ENCODE measurements at regions not wholly inside any gene's neighbourhood (a gene's known extent, or its start where the extent isn't known, plus 50 kb on each side); places are given as distances from the start of the nearest gene placed in this dataset.

- no peak for DNase-seq
- no peak overlapping the region for H3K4me3 Mint-ChIP-seq
- no peak overlapping the region for H3K27ac Mint-ChIP-seq
- peaks cover 3% of the 10 kb centered on the region for H3K27me3 Mint-ChIP-seq (ENCODE audit: insufficient read depth)
- H3K9me3 Mint-ChIP-seq = no peaks in the 10 kb centered on the region
- H3K4me1 Mint-ChIP-seq (ENCODE audit: low read depth) = no peaks in the 10 kb centered on the region
- TF ChIP-seq CTCF (IDR thresholded peaks at IDR 0.05) = no peak
- no peaks in the 10 kb centered on the region for H3K36me3 Mint-ChIP-seq (ENCODE audit: low read depth)
These were observed 65.6 kb upstream of the CTSO start for GRCh38 chr4:156019246-156019645.

- Mint-ChIP-seq H3K36me3 (ENCODE audit: low read depth) (no peaks in the 10 kb centered on the region), H3K27ac (no peak overlapping the region), H3K9me3 (no peaks in the 10 kb centered on the region), H3K4me3 (no peak overlapping the region), H3K4me1 (ENCODE audit: low read depth) (no peaks in the 10 kb centered on the region), H3K27me3 (ENCODE audit: insufficient read depth) (peaks cover 3% of the 10 kb centered on the region)
- TF ChIP-seq CTCF (IDR thresholded peaks at IDR 0.05) = no peak
- no peak for DNase-seq
These were observed 64.7 kb upstream of the CTSO start for GRCh38 chr4:156018383-156018782.

GRCh38 chr4:156015781-156016180 lies 62.1 kb upstream of the CTSO start:
- Mint-ChIP-seq H3K27me3 (ENCODE audit: insufficient read depth) (peaks cover 5% of the 10 kb centered on the region), H3K4me3 (no peak overlapping the region), H3K4me1 (ENCODE audit: low read depth) (no peaks in the 10 kb centered on the region), H3K27ac (no peak overlapping the region), H3K36me3 (ENCODE audit: low read depth) (no peaks in the 10 kb centered on the region), H3K9me3 (no peaks in the 10 kb centered on the region)
- DNase-seq = no peak
- TF ChIP-seq CTCF (IDR thresholded peaks at IDR 0.05) = no peak

GRCh38 chr4:156006192-156006591 lies 52.5 kb upstream of the CTSO start:
- Mint-ChIP-seq H3K4me1 (ENCODE audit: low read depth) (no peaks in the 10 kb centered on the region), H3K27me3 (ENCODE audit: insufficient read depth) (no peaks in the 10 kb centered on the region), H3K9me3 (no peaks in the 10 kb centered on the region; the same call in 1 of the 2 replicates), H3K4me3 (no peak overlapping the region), H3K36me3 (ENCODE audit: low read depth) (no peaks in the 10 kb centered on the region), H3K27ac (no peak overlapping the region)
- no peak for DNase-seq
- TF ChIP-seq CTCF (IDR thresholded peaks at IDR 0.05) = no peak

All from HFFc6 (cell line).